SH-SY5Y (cell line): ENCODE measurements at regions not wholly inside any gene's neighbourhood (a gene's known extent, or its start where the extent isn't known, plus 50 kb on each side); places are given as distances from the start of the nearest gene placed in this dataset.

Experiments
- GATA2 ChIP-seq: IDR thresholded peaks from 2 replicates; pipeline ENCODE4 v1.6.1; 2011; ENCODE audit warnings: mild to moderate bottlenecking, low read depth, low read length
- GATA3 ChIP-seq: IDR thresholded peaks from 2 replicates; pipeline ENCODE4 v1.6.1; 2011; ENCODE audit warnings: low read depth, mild to moderate bottlenecking, low read length, moderate library complexity

- TF ChIP-seq GATA2 (no peak), GATA3 (no peak)
These were observed 569.8 kb downstream of the RPS29 start for GRCh38 chr14:49016381-49016780.
